Uterus (tissue), 3 donors: ENCODE measurements at regions not wholly inside any gene's neighbourhood (a gene's known extent, or its start where the extent isn't known, plus 50 kb on each side); places are given as distances from the start of the nearest gene placed in this dataset.

Experiments
- DNase-seq, 2 donors: peaks; one replicate each; pipeline ENCODE4 v3.0.0-alpha.2; 2019 to 2020
- H3K27ac ChIP-seq, 2 donors: fragments of 200-600 bp; sonication (generic); 1 replicate in 1 of 2; 2 replicates in 1 of 2; pipeline ENCODE4 v1.5.1; 2016 to 2018
- H3K27me3 ChIP-seq, 2 donors: fragments of 200-600 bp; sonication (generic); one replicate each; pipeline ENCODE4 v1.5.1; 2018 to 2019; ENCODE audit warnings: control low read depth in 1 of 2
- H3K36me3 ChIP-seq, 2 donors: fragments of 200-600 bp; sonication (generic); one replicate each; pipeline ENCODE4 v1.5.1; 2019; ENCODE audit warnings: control low read depth in 1 of 2
- H3K4me1 ChIP-seq, 2 donors: fragments of 200-600 bp; sonication (generic); one replicate each; pipeline ENCODE4 v1.5.1; 2018 to 2019; ENCODE audit warnings: control low read depth in 1 of 2
- H3K4me3 ChIP-seq, 2 donors: fragments of 200-600 bp; sonication (generic); 1 replicate in 1 of 2; 2 replicates in 1 of 2; pipeline ENCODE4 v1.5.1; 2018 to 2019; ENCODE audit warnings: mild to moderate bottlenecking in 1 of 2
- H3K9me3 ChIP-seq, 2 donors: fragments of 200-600 bp; sonication (generic); one replicate each; pipeline ENCODE4 v1.5.1; 2019; ENCODE audit warnings: control low read depth in 1 of 2
- POLR2A ChIP-seq, 2 donors: fragments of 450-650 bp; IDR thresholded peaks; one replicate each; pipeline ENCODE4 v1.6.1; 2016; ENCODE audit warnings: antibody characterized with exemption in 2 of 2, mild to moderate bottlenecking in 1 of 2, moderate library complexity in 1 of 2
- intact Hi-C: fragments of 100-400 bp; cut with DNase I; formaldehyde crosslinking; loops from one replicate; pipeline ENCODE4 v1.15.1; 2023; ENCODE audit warnings: low total_unique reads
- TF ChIP-seq, protein P1 (sequence below), 4 experiments: fragments of 200-600 bp in 2 of 4; fragments of 450-650 bp in 2 of 4; sonication (generic) in 2 of 4; IDR thresholded peaks; one replicate each; pipeline ENCODE4 v1.5.1; 2016 to 2019; ENCODE audit warnings: antibody characterized with exemption in 4 of 4, mild to moderate bottlenecking in 2 of 4, moderate library complexity in 1 of 4
- donor health status: DM: yes; HTN: yes; CAD: no.

GRCh38 chr6:23435126-23435525, 690.9 kb upstream of the NRSN1 start:
- Histone ChIP-seq H3K27ac (peak overlapping the region in 1 of 2 donors; percentile 14), H3K4me1 (peaks cover 5 to 6% of the 10 kb centered on the region in 2 donors), H3K4me3 (no peak overlapping the region), H3K27me3 (no peaks in the 10 kb centered on the region), H3K36me3 (no peaks in the 10 kb centered on the region), H3K9me3 (no peaks in the 10 kb centered on the region)
- DNase-seq = no peak
- intact Hi-C loops = no loop called here
- TF ChIP-seq, protein P1, sequence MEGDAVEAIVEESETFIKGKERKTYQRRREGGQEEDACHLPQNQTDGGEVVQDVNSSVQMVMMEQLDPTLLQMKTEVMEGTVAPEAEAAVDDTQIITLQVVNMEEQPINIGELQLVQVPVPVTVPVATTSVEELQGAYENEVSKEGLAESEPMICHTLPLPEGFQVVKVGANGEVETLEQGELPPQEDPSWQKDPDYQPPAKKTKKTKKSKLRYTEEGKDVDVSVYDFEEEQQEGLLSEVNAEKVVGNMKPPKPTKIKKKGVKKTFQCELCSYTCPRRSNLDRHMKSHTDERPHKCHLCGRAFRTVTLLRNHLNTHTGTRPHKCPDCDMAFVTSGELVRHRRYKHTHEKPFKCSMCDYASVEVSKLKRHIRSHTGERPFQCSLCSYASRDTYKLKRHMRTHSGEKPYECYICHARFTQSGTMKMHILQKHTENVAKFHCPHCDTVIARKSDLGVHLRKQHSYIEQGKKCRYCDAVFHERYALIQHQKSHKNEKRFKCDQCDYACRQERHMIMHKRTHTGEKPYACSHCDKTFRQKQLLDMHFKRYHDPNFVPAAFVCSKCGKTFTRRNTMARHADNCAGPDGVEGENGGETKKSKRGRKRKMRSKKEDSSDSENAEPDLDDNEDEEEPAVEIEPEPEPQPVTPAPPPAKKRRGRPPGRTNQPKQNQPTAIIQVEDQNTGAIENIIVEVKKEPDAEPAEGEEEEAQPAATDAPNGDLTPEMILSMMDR (IDR thresholded peaks at IDR 0.05) = no peak
- no peak for TF ChIP-seq POLR2A (IDR thresholded peaks at IDR 0.05)

DNA sequence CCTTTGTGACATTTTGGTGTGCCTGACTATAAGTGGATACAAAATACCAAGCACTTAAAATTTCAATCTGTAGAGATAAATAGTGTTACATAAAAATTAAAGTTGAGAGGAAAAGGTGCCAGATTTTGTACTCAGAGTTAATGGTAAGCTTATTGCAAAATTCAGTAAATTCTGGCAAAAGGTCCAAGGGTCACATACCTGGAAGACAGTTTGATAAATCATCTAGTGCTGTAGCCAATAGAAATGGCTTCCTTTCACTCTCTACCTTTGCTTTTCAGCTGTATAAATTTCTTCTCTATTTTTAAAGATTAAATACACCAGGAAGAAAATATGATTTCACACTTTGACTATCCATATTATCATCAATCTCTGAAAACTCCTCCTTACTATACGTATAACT, 690.2 kb upstream of the NRSN1 start:
- TF ChIP-seq POLR2A (IDR thresholded peaks at IDR 0.05) = no peak
- TF ChIP-seq, protein P1 (IDR thresholded peaks at IDR 0.05) = no peak

GRCh38 chr6:23441808-23442461, 684.1 kb upstream of the NRSN1 start:
- Histone ChIP-seq H3K36me3 (no peaks in the 10 kb centered on the region), H3K27me3 (no peaks in the 10 kb centered on the region), H3K27ac (no peak overlapping the region), H3K4me3 (no peak overlapping the region), H3K4me1 (no peaks in the 10 kb centered on the region), H3K9me3 (no peaks in the 10 kb centered on the region)
- no peak for DNase-seq
- TF ChIP-seq, protein P1 (IDR thresholded peaks at IDR 0.05) = no peak
- TF ChIP-seq POLR2A (IDR thresholded peaks at IDR 0.05) = no peak
- intact Hi-C loops = no loop called here

More for the DNA sequence above, 690.2 kb upstream of the NRSN1 start:
- Histone ChIP-seq H3K4me3 (no peak overlapping the region), H3K27ac (peak overlapping the region in 1 of 2 donors; percentile 14), H3K36me3 (no peaks in the 10 kb centered on the region), H3K27me3 (no peaks in the 10 kb centered on the region), H3K9me3 (no peaks in the 10 kb centered on the region), H3K4me1 (peaks cover 5 to 6% of the 10 kb centered on the region in 2 donors)
- intact Hi-C loops = no loop called here
- DNase-seq = no peak

- H3K27me3 ChIP-seq = no peaks in the 10 kb centered on the region
- intact Hi-C loops = no loop called here
- H3K36me3 ChIP-seq = no peaks in the 10 kb centered on the region
- no peak overlapping the region for H3K4me3 ChIP-seq
- no peaks in the 10 kb centered on the region for H3K4me1 ChIP-seq
- no peaks in the 10 kb centered on the region for H3K9me3 ChIP-seq
- TF ChIP-seq POLR2A (IDR thresholded peaks at IDR 0.05) = no peak
- DNase-seq = no peak
- H3K27ac ChIP-seq = peak overlapping the region in 1 of 2 donors; percentile 0
Observed at GRCh38 chr6:23445157-23445710, 680.8 kb upstream of the NRSN1 start.

GRCh38 chr6:23446469-23446967, 679.5 kb upstream of the NRSN1 start:
- intact Hi-C loops = no loop called here
- no peaks in the 10 kb centered on the region for H3K4me1 ChIP-seq
- TF ChIP-seq, protein P1 (IDR thresholded peaks at IDR 0.05) = peak; percentile 24 to 54 (median 40)
- no peak for TF ChIP-seq POLR2A (IDR thresholded peaks at IDR 0.05)
- no peak for DNase-seq
- no peaks in the 10 kb centered on the region for H3K36me3 ChIP-seq
- no peak overlapping the region for H3K27ac ChIP-seq
- H3K9me3 ChIP-seq = no peaks in the 10 kb centered on the region
- H3K4me3 ChIP-seq = no peak overlapping the region
- no peaks in the 10 kb centered on the region for H3K27me3 ChIP-seq
